ENCODE measurements at regions not wholly inside any gene's neighbourhood (a gene's known extent, or its start where the extent isn't known, plus 50 kb on each side); places are given as distances from the start of the nearest gene placed in this dataset.
"Not testable (repeated sequence)": the region's sequence is repeated elsewhere in the genome, so short reads cannot be mapped to it uniquely, and the experiment has no call there.

DNA sequence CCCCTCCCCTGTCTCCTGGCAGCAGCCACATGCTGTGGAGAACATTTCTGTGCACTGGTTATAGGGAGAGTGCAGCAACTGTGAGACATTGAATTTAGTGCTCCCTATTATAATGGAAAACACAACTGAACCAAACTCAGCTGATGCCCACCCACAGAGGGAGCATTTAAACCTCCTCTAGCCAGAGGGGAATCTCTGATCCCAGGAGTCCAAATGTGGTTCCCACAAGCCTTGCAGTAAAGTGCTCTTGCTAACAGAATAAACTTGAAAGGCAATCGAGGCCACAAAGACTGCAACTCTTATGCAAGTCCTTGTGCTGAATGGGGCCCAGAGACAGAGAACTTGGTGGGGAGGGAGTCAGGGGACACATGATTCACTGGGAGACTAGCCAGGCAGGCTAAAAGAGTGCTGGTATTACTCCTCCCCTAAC, 638.8 kb upstream of the VRK2 start:
- no peak for DNase-seq (ENCODE audit: low read depth in 1 of 2, low spot score in 1 of 2)

DNA sequence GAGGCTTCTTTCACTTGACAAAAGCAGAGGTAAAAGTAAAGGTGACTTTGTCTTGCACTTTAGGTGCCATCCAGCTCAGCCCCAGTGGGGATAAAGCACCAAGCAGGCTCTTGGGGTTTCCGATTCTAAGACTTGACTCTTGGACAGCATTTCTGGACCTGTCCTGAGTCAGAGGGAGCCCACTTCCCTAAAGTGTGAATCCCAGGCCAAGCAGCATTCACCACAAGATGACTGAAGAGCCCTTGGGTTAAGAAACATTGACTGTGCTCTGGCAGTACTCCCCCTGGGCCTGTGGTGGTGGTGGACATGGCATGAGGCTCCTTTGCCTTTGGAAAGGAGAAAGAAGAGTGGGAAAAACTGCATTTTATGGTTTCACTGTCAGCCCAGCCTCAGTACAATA, 638.0 kb upstream of the VRK2 start:
- DNase-seq (ENCODE audit: low read depth in 1 of 2, low spot score in 1 of 2), result no peak

DNA sequence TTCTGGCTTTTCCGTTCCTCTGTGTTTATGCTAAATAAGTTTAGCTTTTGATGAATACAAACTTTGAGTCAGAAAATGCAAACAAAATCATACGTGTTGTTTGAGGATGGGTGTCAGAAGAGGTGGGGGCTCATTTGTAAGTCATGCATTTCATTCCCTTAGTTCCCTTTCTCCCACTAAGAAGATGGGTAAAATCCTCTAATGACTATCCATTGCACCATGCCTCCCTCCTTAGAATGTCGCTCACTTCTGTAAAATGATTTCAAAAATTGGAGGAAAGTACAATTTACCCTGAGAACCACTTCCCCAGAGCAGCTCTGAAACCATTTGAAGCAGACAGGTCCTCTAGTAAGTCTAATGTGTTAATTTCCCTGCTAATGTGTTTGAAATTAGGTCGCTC, 629.6 kb upstream of the VRK2 start:
- no peak for DNase-seq (ENCODE audit: low read depth in 1 of 2, low spot score in 1 of 2)

DNA sequence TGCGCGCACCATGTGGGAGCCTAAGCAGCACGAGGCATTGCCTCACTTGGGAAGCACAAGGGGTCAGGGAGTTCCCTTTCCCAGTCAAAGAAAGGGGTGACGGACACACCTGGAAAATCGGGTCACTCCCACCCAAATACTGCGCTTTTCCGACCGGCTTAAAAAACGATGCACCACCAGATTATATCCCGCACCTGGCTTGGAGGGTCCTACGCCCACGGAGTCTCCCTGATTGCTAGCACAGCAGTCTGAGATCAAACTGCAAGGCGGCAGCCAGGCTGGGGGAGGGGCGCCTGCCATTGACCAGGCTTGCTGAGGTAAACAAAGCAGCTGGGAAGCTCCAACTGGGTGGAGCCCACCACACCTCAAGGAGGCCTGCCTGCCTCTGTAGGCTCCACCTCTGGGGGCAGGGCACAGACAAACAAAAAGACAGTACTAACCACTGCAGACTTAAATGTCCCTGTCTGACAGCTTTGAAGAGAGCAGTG, 627.7 kb upstream of the VRK2 start:
- not testable (repeated sequence) for DNase-seq (ENCODE audit: low read depth in 1 of 2, low spot score in 1 of 2)

DNA sequence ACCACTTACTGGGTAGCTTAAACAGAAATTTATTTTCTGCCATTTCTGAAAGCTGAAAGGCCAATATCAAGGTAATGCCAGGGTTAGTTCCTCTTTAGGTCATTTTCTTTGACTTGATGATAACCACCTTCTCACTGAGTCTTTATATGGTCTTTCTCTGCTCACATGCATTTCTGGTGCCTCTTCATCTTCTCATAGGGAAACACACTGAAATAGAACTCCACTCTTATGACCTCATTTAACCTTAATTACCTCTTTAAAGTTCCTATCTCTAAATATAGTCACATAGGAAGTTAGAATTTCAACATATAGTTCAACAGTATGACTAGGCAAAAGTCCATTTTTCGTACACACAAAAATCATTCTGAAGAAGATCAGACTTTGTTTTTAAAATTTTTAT, 616.8 kb upstream of the VRK2 start:
- no peak for DNase-seq (ENCODE audit: low read depth in 1 of 2, low spot score in 1 of 2)

DNA sequence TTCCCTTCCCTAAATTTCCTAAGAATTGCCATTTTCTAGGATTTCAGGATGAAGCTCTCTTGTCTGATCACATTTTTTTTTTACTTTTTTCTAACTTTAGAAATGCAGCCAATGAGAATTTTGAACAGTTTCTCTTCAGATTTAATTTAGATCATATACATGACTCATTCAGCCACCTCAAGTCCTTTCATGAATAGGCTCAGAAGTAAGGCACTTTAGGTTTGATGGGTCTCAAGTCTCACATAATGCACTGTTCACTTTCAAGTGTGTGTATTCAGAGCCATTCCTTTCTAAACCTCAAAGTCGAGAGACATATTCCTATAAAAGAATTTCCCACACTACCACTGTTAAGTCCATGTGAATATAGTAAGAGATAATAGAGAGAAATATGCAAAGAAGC, 614.1 kb upstream of the VRK2 start:
- no peak for DNase-seq (ENCODE audit: low read depth in 1 of 2, low spot score in 1 of 2)

DNA sequence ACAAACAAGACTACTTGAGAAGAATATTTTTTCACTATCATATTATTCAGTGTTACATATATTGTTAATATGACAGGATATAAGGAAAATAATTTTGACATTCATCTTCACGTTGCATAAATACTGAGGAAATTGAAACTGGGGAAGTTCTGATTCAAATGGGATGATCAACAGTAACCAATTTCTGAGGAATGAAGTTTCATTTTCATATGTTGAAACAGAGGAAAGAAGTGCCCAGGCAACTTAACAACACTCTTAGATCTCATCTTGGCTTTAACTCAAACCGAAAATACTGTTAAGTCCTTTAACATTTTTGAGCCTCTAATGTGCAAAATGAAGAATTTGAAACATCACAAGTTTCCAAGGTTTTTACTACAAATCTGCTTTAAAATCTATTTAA, 612.2 kb upstream of the VRK2 start:
- no peak for DNase-seq (ENCODE audit: low read depth in 1 of 2, low spot score in 1 of 2)

DNA sequence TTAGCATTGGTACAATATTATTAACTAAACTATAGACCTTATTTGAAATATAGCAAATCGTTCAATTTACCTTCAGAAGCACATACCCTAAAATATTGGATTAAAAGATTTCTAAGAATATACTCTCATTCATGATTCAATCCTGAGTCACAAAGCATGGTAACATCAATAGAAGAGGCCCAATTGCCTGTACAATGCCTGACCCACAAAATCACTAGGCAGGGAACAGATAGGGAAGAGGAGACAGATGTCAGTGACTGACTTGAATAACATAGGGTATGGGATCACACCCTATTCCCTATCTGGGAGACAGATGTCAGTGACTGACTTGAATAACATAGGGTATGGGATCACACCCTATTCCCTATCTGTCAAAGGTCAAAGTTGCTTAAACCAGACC, 611.6 kb upstream of the VRK2 start:
- no peak for DNase-seq (ENCODE audit: low read depth in 1 of 2, low spot score in 1 of 2)

DNA sequence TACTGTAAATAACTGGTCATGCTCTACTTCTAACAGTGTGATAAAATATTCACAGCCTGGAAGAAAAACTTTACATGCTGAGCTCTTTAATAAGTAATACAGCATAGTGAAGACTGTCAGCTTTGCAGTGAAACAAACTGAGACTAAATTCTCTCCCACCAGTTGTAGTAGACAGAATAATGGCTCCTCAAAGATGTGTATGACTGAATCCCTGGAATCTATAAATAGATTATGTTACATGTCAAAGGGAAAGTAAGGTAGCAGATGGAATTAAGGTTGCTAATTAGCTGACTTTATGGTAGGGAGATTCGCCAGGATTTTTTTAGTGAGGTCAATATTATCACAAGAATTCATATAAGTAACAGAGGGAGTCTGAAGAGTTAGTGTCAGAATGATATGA, 609.5 kb upstream of the VRK2 start:
- DNase-seq (ENCODE audit: low read depth in 1 of 2, low spot score in 1 of 2), result no peak

DNA sequence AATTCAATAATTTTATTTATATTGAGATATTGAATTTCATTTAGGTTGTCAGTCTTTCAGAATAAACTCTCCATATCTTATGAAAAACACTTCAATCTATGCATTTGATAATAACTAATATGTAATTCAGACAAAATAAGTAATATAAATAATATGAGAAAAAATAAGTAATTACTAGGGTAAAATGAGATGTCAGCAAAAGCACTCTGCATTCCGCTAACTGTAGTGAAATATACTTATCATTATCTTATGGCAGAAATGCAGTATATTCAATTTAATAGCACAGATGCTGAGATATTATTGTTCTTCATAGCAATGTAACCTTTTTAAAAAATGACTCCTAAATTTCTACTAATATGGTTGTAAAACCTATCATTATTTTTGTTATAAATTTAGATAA, 606.2 kb upstream of the VRK2 start:
- DNase-seq (ENCODE audit: low read depth in 1 of 2, low spot score in 1 of 2), result no peak

DNA sequence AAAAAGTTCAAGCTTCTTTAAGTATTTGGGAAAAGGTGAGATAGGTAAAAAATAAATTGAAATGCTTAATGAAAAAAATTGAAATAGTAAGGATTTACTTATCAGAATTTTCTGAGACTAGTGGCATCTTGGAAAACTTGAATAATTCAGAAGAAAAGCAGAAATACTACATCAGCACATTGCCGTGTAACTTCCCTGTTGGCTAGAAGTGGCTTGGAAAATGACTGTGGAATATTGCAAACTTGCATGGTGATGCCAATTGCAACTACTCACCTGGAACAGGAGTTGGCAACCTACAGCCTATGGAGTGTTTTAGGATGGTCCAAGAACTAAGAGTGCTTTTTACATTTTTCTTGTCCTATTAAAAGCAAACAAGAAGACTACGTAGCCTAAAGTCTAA, 603.5 kb upstream of the VRK2 start:
- DNase-seq (ENCODE audit: low read depth in 1 of 2, low spot score in 1 of 2), result no peak

DNA sequence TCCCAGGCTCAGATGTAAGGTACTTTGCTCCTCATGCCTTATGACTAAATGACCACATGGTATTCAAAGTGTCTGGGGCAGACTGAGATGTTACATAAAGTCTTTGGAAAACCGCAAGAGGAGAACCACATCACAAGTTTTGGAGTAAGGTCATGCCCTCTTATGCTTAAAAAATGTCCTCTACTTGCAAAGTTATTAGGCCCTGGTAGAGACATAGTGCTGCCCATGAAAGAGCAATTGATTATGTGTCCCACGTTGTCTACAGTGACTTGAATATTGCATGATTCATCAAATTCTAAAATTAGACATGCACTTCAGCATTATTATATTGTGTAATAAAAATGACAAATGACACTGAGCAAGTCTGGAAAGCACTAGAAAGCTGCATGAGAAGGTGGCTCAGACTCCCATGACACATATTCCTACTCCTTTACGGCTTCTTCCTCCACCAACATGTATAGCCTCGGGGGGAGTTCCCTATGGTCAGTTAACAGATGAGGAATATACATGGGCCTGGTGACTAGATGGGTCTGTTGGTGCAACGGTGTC, 602.6 kb upstream of the VRK2 start:
- no peak for DNase-seq (ENCODE audit: low read depth in 1 of 2, low spot score in 1 of 2)

DNA sequence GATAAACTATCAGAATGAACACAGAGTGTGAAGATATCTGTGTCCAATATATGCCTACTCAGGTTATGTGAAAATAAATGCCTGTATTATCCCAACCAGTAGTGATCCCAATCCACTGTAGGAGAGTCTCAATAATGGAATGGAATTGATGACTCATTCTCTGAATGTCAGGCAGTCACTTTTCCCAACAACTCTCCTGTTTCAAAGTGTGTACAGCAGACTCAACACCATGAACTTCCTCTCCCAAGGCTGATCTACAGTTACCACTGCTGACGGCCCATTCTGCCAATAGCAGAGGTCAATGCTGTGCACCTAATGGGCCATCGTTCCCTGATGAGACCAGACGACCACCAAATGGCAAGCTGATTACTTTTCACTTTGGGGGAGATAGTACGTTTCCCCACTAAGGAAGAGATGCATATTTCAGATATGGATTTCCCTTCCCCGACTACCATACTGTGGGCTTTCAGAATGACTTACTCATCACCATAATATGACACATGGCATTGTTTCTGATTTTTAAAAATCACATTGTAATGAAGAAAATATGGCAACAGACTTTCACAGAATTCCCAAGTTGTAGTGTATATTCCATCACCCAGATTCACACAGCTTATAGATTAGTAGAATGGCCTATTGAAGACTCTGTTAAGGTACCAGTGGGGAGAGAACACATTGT, 601.7 kb upstream of the VRK2 start:
- no peak for DNase-seq (ENCODE audit: low read depth in 1 of 2, low spot score in 1 of 2)

DNA sequence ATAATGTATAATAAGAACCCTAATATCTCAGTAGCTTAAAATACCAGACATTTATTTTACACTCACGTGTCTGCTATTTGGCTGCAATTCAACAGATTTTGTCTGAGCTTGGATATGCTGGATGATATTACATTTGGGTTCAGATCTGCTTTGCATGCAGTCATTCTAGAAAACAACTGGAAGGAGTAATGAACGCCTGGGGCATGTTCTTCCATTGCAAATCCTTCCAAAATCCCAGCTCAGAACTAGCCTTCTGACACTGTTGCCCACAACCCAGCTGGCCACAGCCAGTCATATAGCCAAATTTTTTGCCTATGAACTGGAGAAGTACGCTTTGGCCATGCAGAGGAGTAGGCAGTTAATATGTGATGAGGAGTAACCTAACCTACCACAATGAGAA, 597.8 kb upstream of the VRK2 start:
- no peak for DNase-seq (ENCODE audit: low read depth in 1 of 2, low spot score in 1 of 2)

DNA sequence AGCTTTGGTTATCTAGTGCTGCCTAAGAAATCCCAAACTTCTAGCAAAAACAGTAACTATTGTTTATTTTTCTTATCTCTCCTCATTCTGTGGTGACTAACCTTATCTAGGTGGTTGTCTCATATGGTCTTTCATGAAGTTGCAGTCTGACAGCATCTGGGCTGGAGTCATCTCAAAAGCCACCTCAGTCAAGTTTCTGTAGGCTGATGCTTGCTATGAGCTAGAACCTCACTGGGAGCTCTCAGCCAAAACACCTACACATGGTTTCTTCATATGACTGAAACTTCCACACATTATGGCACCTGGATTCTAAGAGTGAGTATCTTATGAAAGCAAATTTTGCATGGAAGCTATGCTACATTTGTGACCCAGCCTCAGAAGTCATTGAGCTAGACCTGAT, 596.4 kb upstream of the VRK2 start:
- DNase-seq (ENCODE audit: low read depth in 1 of 2, low spot score in 1 of 2), result no peak

DNA sequence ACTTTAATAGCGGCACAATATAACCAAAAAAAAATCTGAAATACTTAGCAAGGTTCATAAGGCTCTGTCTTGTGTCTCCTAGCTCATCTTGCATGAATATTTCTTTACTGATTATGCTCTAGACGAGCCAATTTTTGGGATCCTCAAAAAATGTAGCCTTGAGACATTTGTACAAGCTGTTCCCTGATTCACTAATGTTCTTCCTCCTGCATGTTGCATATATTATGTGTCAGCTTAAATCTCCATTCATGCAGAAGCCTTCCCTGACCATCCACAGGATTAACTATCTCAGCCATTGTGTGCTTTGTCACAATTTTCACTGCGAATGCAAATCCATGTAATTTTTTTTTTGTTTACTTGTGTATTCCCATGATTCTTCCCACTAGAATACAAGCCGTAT, 594.0 kb upstream of the VRK2 start:
- no peak for DNase-seq (ENCODE audit: low read depth in 1 of 2, low spot score in 1 of 2)

DNA sequence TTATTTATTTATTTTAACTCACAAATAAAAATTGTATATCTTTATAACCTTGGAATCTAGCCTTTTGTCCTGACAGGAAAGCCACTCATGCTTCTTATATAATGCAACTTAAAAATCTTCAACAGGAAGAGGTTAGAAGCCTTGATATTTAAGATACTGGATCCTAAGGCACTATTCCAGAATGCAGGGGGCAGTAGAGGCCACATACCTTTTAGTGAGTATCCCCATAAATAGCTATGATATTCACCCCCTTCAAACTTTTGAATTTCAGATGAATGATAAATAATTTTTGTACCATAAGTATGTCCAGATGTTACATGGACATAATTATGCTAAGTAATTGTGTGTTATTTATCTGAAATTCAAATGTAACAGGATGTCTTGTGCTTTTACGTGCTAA, 592.7 kb upstream of the VRK2 start:
- no peak for DNase-seq (ENCODE audit: low read depth in 1 of 2, low spot score in 1 of 2)

DNA sequence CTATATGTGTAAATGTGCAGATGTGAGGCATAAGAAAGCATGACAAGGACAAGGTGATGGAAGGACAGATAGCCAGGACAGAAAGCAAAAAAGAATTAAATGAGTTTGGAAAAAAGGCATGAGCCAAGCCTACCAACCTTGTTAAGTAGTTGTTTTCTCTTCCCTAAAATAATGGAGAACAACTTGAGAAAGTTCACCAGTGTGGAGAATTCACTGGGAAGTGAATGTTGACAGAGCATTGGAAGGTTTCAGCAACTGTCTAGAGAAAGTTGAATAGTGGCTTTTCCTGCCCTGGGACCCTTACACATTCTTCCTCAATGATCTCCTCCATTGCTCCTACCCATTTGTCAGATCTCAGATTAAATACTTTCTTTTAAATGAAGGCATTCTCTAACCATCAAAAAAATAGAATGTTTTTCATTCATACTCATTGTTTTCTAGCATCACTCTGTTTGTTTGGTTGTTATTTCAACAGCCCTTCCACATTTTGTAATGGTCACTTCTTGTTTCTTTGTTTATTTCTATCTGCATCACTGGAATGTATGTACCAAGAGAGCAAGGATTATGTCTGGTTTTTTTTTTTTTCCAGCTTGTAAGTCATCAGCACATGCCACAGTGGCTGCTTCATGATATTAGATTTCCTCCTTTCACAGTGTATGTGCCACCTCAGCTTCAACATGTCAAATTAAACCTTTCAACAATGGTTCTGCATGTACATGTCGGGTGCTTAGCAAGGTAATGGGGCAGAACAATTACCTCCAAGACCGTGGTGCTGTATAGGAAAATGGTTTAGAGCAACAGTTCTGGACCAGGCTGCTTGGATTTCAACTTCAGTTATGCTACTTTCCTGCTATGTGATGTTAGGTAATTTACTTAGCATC, 586.0 kb upstream of the VRK2 start:
- DNase-seq (ENCODE audit: low read depth in 1 of 2, low spot score in 1 of 2), result no peak

DNA sequence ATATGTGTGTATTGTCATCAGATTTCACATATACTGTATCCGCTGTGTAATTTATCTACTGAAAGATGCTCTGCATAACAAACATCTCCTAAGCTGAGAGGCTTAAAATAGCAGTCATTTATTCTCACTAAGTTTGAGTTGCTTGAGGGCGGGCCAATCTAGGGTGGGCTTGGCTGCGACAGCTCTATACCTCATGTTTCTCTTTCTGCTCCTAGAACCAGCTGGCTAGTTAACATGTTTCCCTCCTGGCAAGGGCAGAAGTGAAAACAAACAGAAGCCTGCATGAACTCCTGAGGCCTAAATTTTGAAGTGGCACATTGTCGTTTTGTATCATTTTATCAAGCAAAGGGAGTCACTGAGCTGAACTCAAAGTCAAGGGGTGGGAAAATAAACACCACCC, 585.0 kb upstream of the VRK2 start:
- no peak for DNase-seq (ENCODE audit: low read depth in 1 of 2, low spot score in 1 of 2)

DNA sequence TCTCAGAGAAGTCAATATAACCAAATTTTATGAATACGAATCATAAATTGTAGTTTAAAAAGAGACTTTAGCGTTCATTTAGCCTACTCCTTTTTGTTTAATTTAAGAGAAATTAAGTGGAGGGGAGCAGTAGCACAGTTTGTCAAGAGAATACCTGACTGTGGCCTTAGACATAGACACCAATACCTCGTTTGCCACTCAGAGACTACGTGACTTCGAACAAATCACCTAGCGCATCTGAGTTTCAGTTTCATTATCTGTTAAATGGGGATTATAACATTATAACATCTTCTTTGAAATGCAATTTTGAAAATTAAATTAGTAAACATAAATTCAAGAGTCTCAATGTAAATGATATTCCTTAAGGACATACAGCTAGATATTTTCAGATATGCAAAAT, 581.5 kb upstream of the VRK2 start:
- DNase-seq (ENCODE audit: low read depth in 1 of 2, low spot score in 1 of 2), result no peak

DNA sequence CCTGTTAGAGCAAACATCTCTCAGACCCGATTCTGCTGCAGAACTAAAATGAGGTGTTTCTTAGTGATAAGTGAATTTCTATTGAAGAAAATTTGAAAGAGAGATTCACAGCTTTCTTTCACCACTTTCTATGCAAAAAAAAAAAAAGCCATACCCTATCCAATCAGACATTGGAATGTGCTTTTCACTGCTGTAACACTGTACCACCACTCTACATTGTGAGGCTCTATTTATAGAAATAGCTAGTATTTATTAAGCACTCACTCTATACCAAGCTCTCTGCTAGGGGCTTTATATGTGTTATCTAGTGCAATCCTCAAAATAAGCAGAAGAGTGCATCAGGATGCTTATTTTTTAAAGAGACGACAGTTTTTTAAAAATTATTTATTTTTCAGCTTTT, 580.6 kb upstream of the VRK2 start:
- DNase-seq (ENCODE audit: low read depth in 1 of 2, low spot score in 1 of 2), result no peak

DNA sequence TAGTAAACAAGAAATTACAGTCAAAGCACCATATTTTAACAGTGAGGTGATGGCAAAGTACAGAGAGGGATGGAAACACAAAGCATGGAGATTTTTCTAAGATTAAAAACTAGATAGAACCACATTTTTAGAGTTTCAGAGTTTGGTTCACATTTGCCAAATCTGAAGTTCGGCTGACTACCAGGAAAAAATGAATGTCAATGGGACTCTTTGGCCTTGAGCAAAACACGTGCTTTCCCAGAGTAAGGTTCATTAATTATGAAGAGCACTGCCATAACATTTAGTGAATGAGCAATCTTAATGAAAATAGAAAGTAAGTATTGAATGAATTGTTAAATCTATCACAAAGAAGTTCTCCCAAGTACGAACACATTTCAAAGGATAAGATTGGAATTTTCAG, 571.2 kb upstream of the VRK2 start:
- no peak for DNase-seq (ENCODE audit: low read depth in 1 of 2, low spot score in 1 of 2)

Data from activated CD4-positive, alpha-beta T cell treated with anti-CD3 and anti-CD28 coated beads, Interleukin-2, amount 50 U/mL, for 24 hours (primary cell).